SU-DHL-6 (cell line): ENCODE measurements at regions not wholly inside any gene's neighbourhood (a gene's known extent, or its start where the extent isn't known, plus 50 kb on each side); places are given as distances from the start of the nearest gene placed in this dataset.

Experiments
- H2AFZ ChIP-seq: fragments of 200-600 bp; sonication (generic); 2 replicates; pipeline ENCODE4 v1.6.1; 2014; ENCODE audit warnings: low read depth, mild to moderate bottlenecking, moderate library complexity, mixed read lengths, antibody characterized with exemption, low read length; ENCODE audit not compliant: severe bottlenecking
- H3F3A ChIP-seq: fragments of 200-600 bp; shearing (Covaris generic); 2 replicates; pipeline ENCODE4 v1.6.0; 2016; ENCODE audit warnings: antibody characterized with exemption, mild to moderate bottlenecking; ENCODE audit not compliant: insufficient read depth
- H3K27ac ChIP-seq: fragments of 200-600 bp; sonication (generic); 2 replicates; pipeline ENCODE4 v1.5.1; 2016; ENCODE audit warnings: low read depth, mild to moderate bottlenecking, low read length, moderate library complexity, mixed read lengths
- H3K27me3 ChIP-seq: fragments of 200-600 bp; sonication (generic), shearing (Covaris generic); 2 replicates; pipeline ENCODE4 v1.6.0; 2014; ENCODE audit warnings: mild to moderate bottlenecking, low read length
- H3K36me3 ChIP-seq: fragments of 200-600 bp; sonication (generic); 2 replicates; pipeline ENCODE4 v1.6.1; 2014; ENCODE audit warnings: mild to moderate bottlenecking, low read length, mixed read lengths
- H3K4me2 ChIP-seq: fragments of 300-600, 200-600 bp; shearing (Covaris generic), sonication (generic); 2 replicates; pipeline ENCODE4 v1.6.0; 2014; ENCODE audit warnings: low read length, low read depth, mild to moderate bottlenecking; ENCODE audit not compliant: poor library complexity, severe bottlenecking
- H3K4me3 ChIP-seq: fragments of 200-600 bp; sonication (generic); 2 replicates; pipeline ENCODE4 v1.5.1; 2014; ENCODE audit warnings: antibody characterized with exemption, low read length, mild to moderate bottlenecking, mixed read lengths; ENCODE audit not compliant: insufficient read depth, poor library complexity, severe bottlenecking
- H3K79me2 ChIP-seq: fragments of 200-600 bp; sonication (generic); 2 replicates; pipeline ENCODE4 v1.6.1; 2014; ENCODE audit warnings: mild to moderate bottlenecking, low read length, moderate library complexity; ENCODE audit not compliant: insufficient read depth
- H3K9ac ChIP-seq: fragments of 200-600 bp; sonication (generic); 2 replicates; pipeline ENCODE4 v1.7.0; 2014; ENCODE audit warnings: mild to moderate bottlenecking, low read length
- H3K9me2 ChIP-seq: fragments of 200-600 bp; sonication (generic); replicated peaks from 2 replicates; pipeline ENCODE4 v1.6.1; 2014; ENCODE audit warnings: low read length; ENCODE audit not compliant: insufficient read depth
- H3K9me3 ChIP-seq: fragments of 200-600 bp; sonication (generic); 2 replicates; pipeline ENCODE4 v1.6.1; 2014; ENCODE audit warnings: low read length, mixed read lengths; ENCODE audit not compliant: insufficient read depth
- H4K20me1 ChIP-seq: fragments of 200-600 bp; sonication (generic); 2 replicates; pipeline ENCODE4 v1.6.1; 2014; ENCODE audit warnings: low read depth, mild to moderate bottlenecking, antibody characterized with exemption, low read length, moderate library complexity, mixed read lengths
- CTCF ChIP-seq: fragments of 200-600 bp; sonication (generic); IDR thresholded peaks from one replicate; pipeline ENCODE4 v1.5.1; 2017; ENCODE audit warnings: antibody characterized with exemption, mild to moderate bottlenecking, low read length, moderate library complexity; ENCODE audit not compliant: insufficient read depth, poor library complexity, severe bottlenecking
- EZH2phosphoT487 ChIP-seq: fragments of 200-600 bp; sonication (generic), shearing (Covaris generic); conservative IDR thresholded peaks from 2 replicates; pipeline ENCODE4 v1.6.1; 2018; ENCODE audit warnings: mild to moderate bottlenecking, antibody characterized with exemption, low read length, moderate library complexity, mixed read lengths

- Histone ChIP-seq H3K9ac (no peak overlapping the region), H3K4me2 (no peak overlapping the region), H4K20me1 (no peaks in the 10 kb centered on the region), H2AFZ (no peak overlapping the region), H3K9me3 (no peaks in the 10 kb centered on the region), H3K27ac (no peak overlapping the region), H3K79me2 (no peaks in the 10 kb centered on the region), H3K27me3 (no peaks in the 10 kb centered on the region), H3F3A (no peaks in the 10 kb centered on the region), H3K9me2 (no peaks in the 10 kb centered on the region), H3K4me3 (no peak overlapping the region), H3K36me3 (no peaks in the 10 kb centered on the region)
- TF ChIP-seq CTCF (no peak), EZH2phosphoT487 (no peak)
These were observed 866.3 kb downstream of the FSCB start for GRCh38 chr14:43640718-43641267.

- no peaks in the 10 kb centered on the region for H3K9me3 ChIP-seq
- no peaks in the 10 kb centered on the region for H3F3A ChIP-seq
- peak overlapping the region; percentile 47 for H2AFZ ChIP-seq
- H3K27ac ChIP-seq, result no peak overlapping the region
- H3K4me3 ChIP-seq, result no peak overlapping the region
- no peak overlapping the region for H3K4me2 ChIP-seq
- no peak overlapping the region for H3K9ac ChIP-seq
- no peaks in the 10 kb centered on the region for H4K20me1 ChIP-seq
- no peaks in the 10 kb centered on the region for H3K27me3 ChIP-seq
- H3K36me3 ChIP-seq, result no peaks in the 10 kb centered on the region
- no peaks in the 10 kb centered on the region for H3K9me2 ChIP-seq
- H3K79me2 ChIP-seq, result no peaks in the 10 kb centered on the region
- no peak for TF ChIP-seq EZH2phosphoT487
- no peak for TF ChIP-seq CTCF
These were observed 881.8 kb downstream of the FSCB start for GRCh38 chr14:43625294-43625693.

- H3K9me2 ChIP-seq, result no peaks in the 10 kb centered on the region
- no peaks in the 10 kb centered on the region for H3K27me3 ChIP-seq
- no peak overlapping the region for H2AFZ ChIP-seq
- no peak overlapping the region for H3K4me2 ChIP-seq
- no peak for TF ChIP-seq CTCF
- no peak for TF ChIP-seq EZH2phosphoT487
- H3K4me3 ChIP-seq, result no peak overlapping the region
- no peaks in the 10 kb centered on the region for H4K20me1 ChIP-seq
- no peak overlapping the region for H3K9ac ChIP-seq
- no peaks in the 10 kb centered on the region for H3F3A ChIP-seq
- H3K27ac ChIP-seq, result no peak overlapping the region
- peaks cover 5% of the 10 kb centered on the region; the same call in 1 of the 2 replicates for H3K9me3 ChIP-seq
- no peaks in the 10 kb centered on the region for H3K79me2 ChIP-seq
- H3K36me3 ChIP-seq, result no peaks in the 10 kb centered on the region
These were observed 885.8 kb downstream of the FSCB start for GRCh38 chr14:43621282-43621681.
